MM.1S (cell line): ENCODE measurements at regions not wholly inside any gene's neighbourhood (a gene's known extent, or its start where the extent isn't known, plus 50 kb on each side); places are given as distances from the start of the nearest gene placed in this dataset.

Source experiments
- EZH2phosphoT487 ChIP-seq: fragments of 300-600 bp; sonication (generic); IDR thresholded peaks from 2 replicates; pipeline ENCODE4 v1.6.1; 2018; ENCODE audit warnings: antibody characterized with exemption, low read length
- TF ChIP-seq, protein P1 (sequence below): fragments of 300-600 bp; sonication (generic); IDR thresholded peaks from 2 replicates; pipeline ENCODE4 v1.5.1; 2016; ENCODE audit warnings: antibody characterized with exemption, low read length, mixed read lengths

DNA sequence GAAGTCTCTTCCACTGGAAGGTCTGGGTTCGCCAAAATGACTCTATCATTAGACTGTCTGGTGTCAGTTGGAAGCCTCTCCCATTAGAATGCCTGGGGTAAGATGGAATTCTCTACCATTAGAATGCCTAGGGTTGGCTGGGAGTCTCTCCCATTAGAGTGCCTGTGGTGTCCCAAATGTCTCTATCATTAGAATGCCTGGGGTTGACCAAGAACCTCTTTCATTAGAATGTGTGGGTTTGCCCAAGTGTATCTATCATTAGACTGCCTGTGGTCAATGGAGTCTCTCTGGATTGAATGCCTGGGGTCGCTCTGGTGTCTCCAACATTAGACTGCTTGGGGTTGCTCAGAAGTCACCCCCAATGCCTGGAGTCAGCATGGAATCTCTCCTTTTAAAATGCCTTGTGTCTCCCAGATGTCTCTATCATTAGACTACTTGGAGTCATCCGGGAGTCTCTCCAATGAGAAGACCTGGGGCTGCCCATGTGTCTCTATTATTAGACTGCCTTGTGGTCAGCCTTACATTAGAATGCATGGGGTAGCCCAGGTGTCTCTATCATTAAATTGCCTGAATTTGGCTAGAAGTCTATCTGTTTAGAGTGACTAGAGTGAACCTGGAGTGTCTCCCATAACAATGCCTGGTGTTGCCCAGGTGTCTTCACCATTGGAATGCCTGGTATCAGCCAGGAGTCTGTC lies 1518.4 kb downstream of the UQCRFS1 start:
- TF ChIP-seq, protein P1, sequence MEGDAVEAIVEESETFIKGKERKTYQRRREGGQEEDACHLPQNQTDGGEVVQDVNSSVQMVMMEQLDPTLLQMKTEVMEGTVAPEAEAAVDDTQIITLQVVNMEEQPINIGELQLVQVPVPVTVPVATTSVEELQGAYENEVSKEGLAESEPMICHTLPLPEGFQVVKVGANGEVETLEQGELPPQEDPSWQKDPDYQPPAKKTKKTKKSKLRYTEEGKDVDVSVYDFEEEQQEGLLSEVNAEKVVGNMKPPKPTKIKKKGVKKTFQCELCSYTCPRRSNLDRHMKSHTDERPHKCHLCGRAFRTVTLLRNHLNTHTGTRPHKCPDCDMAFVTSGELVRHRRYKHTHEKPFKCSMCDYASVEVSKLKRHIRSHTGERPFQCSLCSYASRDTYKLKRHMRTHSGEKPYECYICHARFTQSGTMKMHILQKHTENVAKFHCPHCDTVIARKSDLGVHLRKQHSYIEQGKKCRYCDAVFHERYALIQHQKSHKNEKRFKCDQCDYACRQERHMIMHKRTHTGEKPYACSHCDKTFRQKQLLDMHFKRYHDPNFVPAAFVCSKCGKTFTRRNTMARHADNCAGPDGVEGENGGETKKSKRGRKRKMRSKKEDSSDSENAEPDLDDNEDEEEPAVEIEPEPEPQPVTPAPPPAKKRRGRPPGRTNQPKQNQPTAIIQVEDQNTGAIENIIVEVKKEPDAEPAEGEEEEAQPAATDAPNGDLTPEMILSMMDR, result no peak
- no peak for TF ChIP-seq EZH2phosphoT487
